ENCODE measurements at regions not wholly inside any gene's neighbourhood (a gene's known extent, or its start where the extent isn't known, plus 50 kb on each side); places are given as distances from the start of the nearest gene placed in this dataset.

DNA sequence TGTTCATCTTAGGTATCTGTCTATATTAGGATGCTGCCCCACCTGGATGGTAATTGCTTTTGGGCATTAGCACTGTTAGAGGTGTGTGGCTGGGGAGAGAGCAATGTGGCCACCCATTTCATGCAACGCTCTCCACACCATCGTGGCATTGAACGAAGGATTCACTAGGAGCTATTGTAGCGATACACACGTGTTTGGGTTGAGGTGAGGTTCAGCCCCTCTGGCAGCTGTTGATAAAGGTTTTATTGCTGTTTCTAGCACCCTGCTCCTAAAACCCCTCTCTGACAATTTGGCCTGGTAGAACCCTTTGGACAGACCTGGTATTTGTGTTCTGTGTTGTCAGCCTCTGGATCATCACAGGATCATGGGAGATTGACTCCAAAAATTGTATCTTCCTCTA, 280.9 kb downstream of the PRL start:
- no peaks in the 10 kb centered on the region for H3K9me3 ChIP-seq
- H3K9me2 ChIP-seq = no peaks in the 10 kb centered on the region
- H3F3A ChIP-seq (replicated peaks; ENCODE audit: insufficient read depth) = no peaks in the 10 kb centered on the region
- no peak for DNase-seq
- no peaks in the 10 kb centered on the region for H3K79me2 ChIP-seq (ENCODE audit: insufficient read depth)
- peaks cover 0 to under 1% of the 10 kb centered on the region in 2 experiments for H3K36me3 ChIP-seq (replicated peaks in 1 of 2; ENCODE audit: control insufficient read depth in 1 of 2, insufficient read depth in 2 of 2, low read length in 1 of 2)
- TF ChIP-seq RCOR1 (IDR thresholded peaks at IDR 0.05; ENCODE audit: low read length) (no peak), RAD21 (IDR thresholded peaks at IDR 0.05; ENCODE audit: low read length) (no peak), GATA2 (CRISPR knock-in tag; IDR thresholded peaks at IDR 0.05) (no peak), USF2 (IDR thresholded peaks at IDR 0.05; ENCODE audit: borderline replicate concordance, low read depth, low read length) (no peak), FOXM1 (IDR thresholded peaks at IDR 0.05; ENCODE audit: low read depth) (no peak), TCF12 (IDR thresholded peaks at IDR 0.05) (no peak), EP300 (IDR thresholded peaks at IDR 0.05; ENCODE audit: borderline replicate concordance in 1 of 2, low read depth in 1 of 2, low read length in 1 of 2) (no peak), RXRA (IDR thresholded peaks at IDR 0.05; ENCODE audit: borderline replicate concordance, low read depth) (no peak)
- H3K4me3 ChIP-seq (ENCODE audit: low read depth in 2 of 2, low read length in 1 of 2) = no peak overlapping the region
- ChIA-PET POLR2A (no interaction called here), CTCF (no interaction called here)
- no peaks in the 10 kb centered on the region for H3K4me1 ChIP-seq (ENCODE audit: control insufficient read depth in 1 of 2, insufficient read depth in 2 of 2, low read depth in 1 of 2, low read length in 1 of 2)
- no peak overlapping the region for H2AFZ ChIP-seq (ENCODE audit: low read depth)
- H3K9ac ChIP-seq = no peak overlapping the region
- H3K27me3 ChIP-seq (ENCODE audit: insufficient read depth) = no peaks in the 10 kb centered on the region
- WGBS (ENCODE audit: low lambda C conversion rate) = 98% methylated on average over 5 of the region's 5 CpGs
- H3K27ac ChIP-seq (ENCODE audit: low read depth in 2 of 2, low read length in 1 of 2) = no peak overlapping the region
- H3K4me2 ChIP-seq = no peak overlapping the region
- no peaks in the 10 kb centered on the region for H4K20me1 ChIP-seq (ENCODE audit: insufficient read depth)

- H3K9ac ChIP-seq = no peak overlapping the region
- TF ChIP-seq EZH2phosphoT487 (IDR thresholded peaks at IDR 0.05; ENCODE audit: borderline replicate concordance, low read depth) (no peak), TCF12 (IDR thresholded peaks at IDR 0.05) (no peak), FOXJ3 (CRISPR knock-in tag; IDR thresholded peaks at IDR 0.05) (no peak), RCOR1 (IDR thresholded peaks at IDR 0.05; ENCODE audit: low read length) (no peak)
- H2AFZ ChIP-seq (ENCODE audit: low read depth) = no peak overlapping the region
- POLR2A ChIA-PET = no interaction called here
- no peak overlapping the region for H3K27ac ChIP-seq (ENCODE audit: low read depth in 2 of 2, low read length in 1 of 2)
- no peak overlapping the region for H3K4me3 ChIP-seq (ENCODE audit: low read depth in 2 of 2, low read length in 1 of 2)
- 84% methylated on average over 1 of the region's 1 CpG for WGBS (ENCODE audit: low lambda C conversion rate)
- no peak overlapping the region for H3K4me2 ChIP-seq
- no peaks in the 10 kb centered on the region for H3K9me3 ChIP-seq
- H3K79me2 ChIP-seq (ENCODE audit: insufficient read depth) = no peaks in the 10 kb centered on the region
- no peaks in the 10 kb centered on the region for H4K20me1 ChIP-seq (ENCODE audit: insufficient read depth)
- no peaks in the 10 kb centered on the region for H3F3A ChIP-seq (replicated peaks; ENCODE audit: insufficient read depth)
- no peak for DNase-seq
- CTCF ChIA-PET = interaction anchor here (1.1 to 1.4 kb wide), 2 partner anchors 8 to 10 kb away, joined by 3 read pairs; no protein-coding TSS in a partner anchor
- H3K4me1 ChIP-seq (ENCODE audit: control insufficient read depth in 1 of 2, insufficient read depth in 2 of 2, low read depth in 1 of 2, low read length in 1 of 2) = no peaks in the 10 kb centered on the region
- H3K9me2 ChIP-seq = no peaks in the 10 kb centered on the region
- H3K36me3 ChIP-seq (replicated peaks in 1 of 2; ENCODE audit: control insufficient read depth in 1 of 2, insufficient read depth in 2 of 2, low read length in 1 of 2) = peaks cover 0 to 9% of the 10 kb centered on the region in 2 experiments
- no peaks in the 10 kb centered on the region for H3K27me3 ChIP-seq (ENCODE audit: insufficient read depth)
Measured at GRCh38 chr6:22017272-22017671, 279.6 kb downstream of the PRL start.

- ChIA-PET POLR2A (no interaction called here), CTCF (interaction anchor here (1.4 kb wide), 1 partner anchor 10 kb away, joined by 3 read pairs; no protein-coding TSS in a partner anchor)
- H3K36me3 ChIP-seq (replicated peaks in 1 of 2; ENCODE audit: control insufficient read depth in 1 of 2, insufficient read depth in 2 of 2, low read length in 1 of 2) = peaks cover 0 to 12% of the 10 kb centered on the region in 2 experiments
- H3K27ac ChIP-seq (ENCODE audit: low read depth in 2 of 2, low read length in 1 of 2) = no peak overlapping the region; a peak in 1 of 4 replicates
- no peak overlapping the region for H3K4me3 ChIP-seq (ENCODE audit: low read depth in 2 of 2, low read length in 1 of 2)
- no peaks in the 10 kb centered on the region for H3K4me1 ChIP-seq (ENCODE audit: control insufficient read depth in 1 of 2, insufficient read depth in 2 of 2, low read depth in 1 of 2, low read length in 1 of 2)
- H2AFZ ChIP-seq (ENCODE audit: low read depth) = no peak overlapping the region
- H3K4me2 ChIP-seq = no peak overlapping the region
- no peaks in the 10 kb centered on the region for H3K27me3 ChIP-seq (ENCODE audit: insufficient read depth)
- H3K9me3 ChIP-seq = no peaks in the 10 kb centered on the region
- WGBS (ENCODE audit: low lambda C conversion rate) = 95% methylated on average over 4 of the region's 4 CpGs
- no peaks in the 10 kb centered on the region for H3F3A ChIP-seq (replicated peaks; ENCODE audit: insufficient read depth)
- H3K9me2 ChIP-seq = no peaks in the 10 kb centered on the region
- no peaks in the 10 kb centered on the region for H4K20me1 ChIP-seq (ENCODE audit: insufficient read depth)
- no peak for DNase-seq
- TF ChIP-seq, protein P1, sequence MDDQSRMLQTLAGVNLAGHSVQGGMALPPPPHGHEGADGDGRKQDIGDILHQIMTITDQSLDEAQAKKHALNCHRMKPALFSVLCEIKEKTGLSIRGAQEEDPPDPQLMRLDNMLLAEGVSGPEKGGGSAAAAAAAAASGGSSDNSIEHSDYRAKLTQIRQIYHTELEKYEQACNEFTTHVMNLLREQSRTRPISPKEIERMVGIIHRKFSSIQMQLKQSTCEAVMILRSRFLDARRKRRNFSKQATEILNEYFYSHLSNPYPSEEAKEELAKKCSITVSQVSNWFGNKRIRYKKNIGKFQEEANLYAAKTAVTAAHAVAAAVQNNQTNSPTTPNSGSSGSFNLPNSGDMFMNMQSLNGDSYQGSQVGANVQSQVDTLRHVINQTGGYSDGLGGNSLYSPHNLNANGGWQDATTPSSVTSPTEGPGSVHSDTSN (IDR thresholded peaks at IDR 0.05) = no peak
- TF ChIP-seq YY1 (IDR thresholded peaks at IDR 0.05; ENCODE audit: low read depth) (no peak), NFIC (IDR thresholded peaks at IDR 0.05; ENCODE audit: borderline replicate concordance) (no peak), TAF1 (IDR thresholded peaks at IDR 0.05; ENCODE audit: borderline replicate concordance, low read depth, low read length) (no peak)
- no peak overlapping the region for H3K9ac ChIP-seq
- H3K79me2 ChIP-seq (ENCODE audit: insufficient read depth) = no peaks in the 10 kb centered on the region
Measured at GRCh38 chr6:22017766-22018165, 279.1 kb downstream of the PRL start.
